HG03280 (cell line): ENCODE measurements at regions not wholly inside any gene's neighbourhood (a gene's known extent, or its start where the extent isn't known, plus 50 kb on each side); places are given as distances from the start of the nearest gene placed in this dataset.
"Not testable (repeated sequence)": the region's sequence is repeated elsewhere in the genome, so short reads cannot be mapped to it uniquely, and the experiment has no call there.

Experiments
- ATAC-seq: cut with Tn5 transposase; IDR thresholded peaks from one replicate; pipeline ENCODE4 v1.9.1; 2021; ENCODE audit warnings: mild to moderate bottlenecking, moderate library complexity; ENCODE audit not compliant: unreplicated experiment

DNA sequence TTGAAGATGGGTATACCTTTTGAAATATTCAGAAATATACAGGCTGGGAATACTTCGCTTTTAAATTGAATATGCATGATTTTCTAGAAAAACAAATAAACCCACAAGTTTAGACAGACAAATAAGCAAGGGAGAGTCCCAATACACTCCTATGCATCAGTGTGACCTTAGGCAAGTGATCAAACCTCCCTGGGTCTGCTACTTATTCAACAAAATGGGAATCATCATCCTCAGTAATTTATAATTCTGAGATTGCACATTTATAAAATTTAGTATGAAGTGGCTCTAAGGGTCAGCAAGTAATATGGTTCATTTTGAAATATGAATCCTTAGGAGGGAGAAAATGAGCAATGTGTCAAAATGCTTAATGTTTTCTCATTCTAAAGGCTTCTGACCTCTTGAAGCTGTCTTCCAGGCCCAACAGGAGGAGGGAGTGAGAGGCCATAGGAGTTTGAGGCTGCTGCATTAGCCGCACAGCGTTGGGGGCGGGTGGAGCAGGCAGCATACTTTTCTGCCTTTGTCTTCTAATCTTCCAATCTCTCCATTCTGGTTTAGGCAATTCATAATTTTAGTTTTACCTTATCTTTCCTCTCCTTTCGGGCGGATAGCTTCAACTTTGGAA lies 155.1 kb downstream of the TRIB2 start:
- ATAC-seq, result no peak

DNA sequence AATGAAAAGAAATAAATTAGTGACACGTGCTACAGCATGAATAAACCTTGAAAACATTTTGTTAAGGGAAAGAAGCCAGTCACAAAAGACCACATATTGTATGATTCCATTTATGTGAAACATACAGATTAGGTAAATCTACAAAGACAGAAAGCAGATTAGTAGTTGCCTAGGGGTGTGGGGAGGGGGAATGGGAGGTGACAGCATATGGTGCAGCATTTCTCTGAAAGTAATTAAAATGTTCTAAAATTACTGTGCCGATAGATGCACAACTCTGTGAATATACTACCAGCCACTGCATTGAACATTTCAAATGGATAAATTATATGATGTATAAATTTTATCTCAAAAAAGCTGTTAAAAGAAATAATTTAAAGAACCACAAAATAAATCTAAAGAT lies 161.0 kb downstream of the TRIB2 start:
- ATAC-seq, result no peak

DNA sequence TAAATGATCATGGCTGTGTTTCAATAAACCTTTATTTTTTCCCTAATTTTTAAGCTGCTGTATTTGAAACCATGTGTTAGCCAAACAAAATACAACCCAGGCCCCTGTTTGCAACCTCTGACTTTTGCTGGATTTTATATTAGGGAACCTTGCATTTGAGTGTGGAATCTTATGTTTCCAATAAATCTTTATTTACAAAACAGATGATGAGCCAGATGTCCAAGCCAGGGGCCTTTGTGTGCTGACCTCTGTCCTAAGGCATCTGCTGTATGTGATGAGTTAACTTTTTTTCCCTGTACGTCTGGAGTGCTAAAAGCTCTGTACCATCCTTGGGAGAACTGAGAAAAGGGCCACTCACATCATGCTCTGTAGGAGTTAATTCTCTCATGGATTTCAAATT lies 162.9 kb downstream of the TRIB2 start:
- ATAC-seq, result no peak

DNA sequence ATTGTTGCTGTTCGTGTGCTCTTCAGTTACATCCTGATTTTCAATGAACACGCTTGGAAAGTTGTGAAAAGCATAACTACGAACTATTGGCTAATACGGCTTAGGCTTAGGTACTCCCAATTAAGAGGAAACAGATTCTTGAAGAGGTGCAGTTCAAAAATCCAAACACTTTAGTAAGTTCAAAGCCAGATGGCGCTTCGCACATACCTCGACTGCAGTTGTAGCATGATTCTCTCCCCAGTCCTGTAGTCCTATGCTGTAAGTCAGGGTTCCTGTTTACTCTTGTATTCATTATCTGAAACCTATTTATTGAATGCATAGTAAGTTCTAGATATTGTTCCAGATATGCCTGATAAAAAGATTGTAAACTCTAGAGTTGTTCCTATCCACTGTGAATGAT lies 165.2 kb downstream of the TRIB2 start:
- ATAC-seq, result no peak

DNA sequence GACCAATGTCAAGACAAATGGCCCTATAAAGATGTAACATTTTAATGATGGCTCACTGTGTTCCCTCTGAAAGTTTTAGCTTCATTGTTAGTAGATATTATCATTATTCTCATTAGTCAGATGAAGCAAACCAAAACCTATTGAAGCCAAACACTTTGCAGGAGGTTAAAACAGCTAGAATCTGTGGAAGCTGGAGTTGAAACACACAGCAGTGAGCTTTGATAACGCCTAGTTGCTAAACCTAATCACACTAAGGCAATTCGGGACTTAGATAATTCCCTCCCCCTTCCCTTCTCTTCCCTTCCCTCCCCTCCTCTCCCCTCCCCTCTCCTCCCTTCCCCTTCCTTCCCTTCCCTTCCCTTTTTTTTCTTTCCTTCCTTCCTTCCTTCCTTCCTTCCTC lies 165.7 kb downstream of the TRIB2 start:
- ATAC-seq, result no peak

DNA sequence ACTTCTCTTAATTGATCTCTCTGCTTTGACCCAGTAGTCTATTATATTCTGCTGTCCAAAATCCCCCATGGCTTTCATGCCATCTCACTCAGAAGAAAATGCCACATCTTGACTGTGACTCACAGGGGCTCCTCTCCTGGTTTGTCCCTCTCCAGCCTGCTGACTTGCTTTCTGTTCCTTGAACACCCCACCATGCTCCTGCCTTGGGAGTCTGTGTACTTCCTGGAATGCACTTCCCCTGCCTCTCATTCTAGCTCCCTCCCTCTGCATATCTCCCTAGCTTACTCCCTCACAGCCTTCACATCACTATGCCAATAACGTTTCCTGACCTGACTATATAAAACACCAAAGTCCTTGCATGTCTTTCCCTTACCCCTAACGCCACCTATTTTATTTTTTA lies 167.2 kb downstream of the TRIB2 start:
- no peak for ATAC-seq

DNA sequence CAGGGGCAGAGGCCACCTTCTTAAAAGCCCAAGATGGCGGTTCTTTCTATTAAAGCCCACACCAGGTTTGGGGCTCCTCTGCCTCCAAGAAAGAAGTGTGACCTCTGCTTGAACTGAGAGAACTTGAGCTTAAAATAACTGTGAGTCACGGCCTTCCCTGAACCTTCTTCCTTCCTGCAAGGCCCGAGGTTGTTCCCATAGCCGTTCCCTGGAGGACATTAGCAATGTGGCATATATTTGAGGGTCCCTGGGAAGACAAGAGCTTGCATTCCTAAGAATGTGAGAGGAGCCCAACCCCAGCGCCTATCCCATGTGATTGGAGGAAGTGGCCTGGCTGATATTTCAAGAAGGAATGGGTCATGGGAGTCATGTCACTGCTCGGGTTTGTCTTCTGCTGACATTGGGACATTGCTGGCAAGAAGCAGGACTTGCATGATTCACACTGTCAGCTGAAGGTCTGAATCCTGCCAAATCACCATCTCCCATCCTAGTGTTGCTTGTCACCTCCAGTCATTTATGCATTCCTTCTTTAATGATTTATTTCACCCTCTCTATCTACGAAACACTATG lies 168.1 kb downstream of the TRIB2 start:
- ATAC-seq, result no peak

DNA sequence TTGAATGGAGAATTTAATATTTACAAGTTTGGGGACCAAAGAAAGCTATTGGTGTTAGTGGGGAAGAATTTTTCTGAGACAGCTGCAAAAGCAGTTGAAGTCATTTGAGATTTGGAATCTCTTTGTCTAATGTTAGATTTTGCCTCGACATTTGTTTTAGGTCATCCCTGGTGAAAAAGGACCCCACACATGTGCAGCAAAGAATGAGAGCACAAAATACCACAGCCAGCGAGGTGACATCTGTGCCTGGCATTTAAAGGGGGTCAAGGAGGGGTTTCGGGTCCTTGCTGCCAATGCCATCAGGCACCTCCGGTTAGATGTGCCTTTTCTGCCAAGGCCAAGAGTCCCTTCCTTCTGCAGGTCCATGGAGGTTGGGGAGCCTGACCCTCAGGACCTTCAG lies 173.3 kb downstream of the TRIB2 start:
- no peak for ATAC-seq

DNA sequence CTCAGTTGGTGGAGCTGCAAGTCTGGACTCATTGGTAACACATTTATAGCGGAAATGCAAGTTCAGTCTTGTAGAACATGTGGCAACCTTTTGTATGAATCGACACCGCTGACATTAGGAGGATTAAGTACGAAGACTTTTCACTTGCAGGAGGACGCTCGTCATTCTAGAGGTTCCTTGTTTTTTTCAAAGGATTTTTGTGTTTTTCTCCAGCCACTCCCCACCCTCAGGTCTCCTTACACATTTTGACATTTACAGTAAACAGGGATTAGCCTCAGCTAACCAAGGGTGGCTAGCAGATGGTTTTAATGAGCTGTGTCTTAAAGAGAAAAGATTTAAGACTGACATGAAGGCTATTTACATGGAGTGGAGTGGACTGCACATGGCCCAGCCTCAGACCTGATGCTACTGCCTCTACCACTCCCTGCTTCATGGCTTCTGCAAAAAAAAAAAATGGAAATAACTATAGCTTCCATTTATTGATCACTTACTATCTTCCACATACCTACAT lies 173.8 kb downstream of the TRIB2 start:
- no peak for ATAC-seq

DNA sequence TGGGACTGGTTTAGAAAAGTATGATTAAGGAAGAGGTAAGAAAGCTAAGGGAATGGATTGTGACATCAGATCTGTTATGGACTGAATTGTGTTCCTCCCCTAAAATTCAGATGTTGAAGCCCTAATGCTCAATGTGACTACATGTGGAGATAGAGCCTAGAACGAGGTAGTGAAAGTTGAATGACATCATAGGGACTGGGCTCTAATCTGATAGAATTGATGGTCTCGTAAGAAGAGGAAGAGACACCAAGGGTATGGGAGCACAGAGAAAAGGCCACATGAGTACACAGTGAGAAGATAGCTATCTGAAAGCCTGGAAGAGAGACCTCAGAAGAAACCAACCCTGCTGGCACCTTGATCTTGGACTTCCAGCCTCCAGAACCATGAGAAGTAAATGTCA lies 178.3 kb downstream of the TRIB2 start:
- no peak for ATAC-seq

DNA sequence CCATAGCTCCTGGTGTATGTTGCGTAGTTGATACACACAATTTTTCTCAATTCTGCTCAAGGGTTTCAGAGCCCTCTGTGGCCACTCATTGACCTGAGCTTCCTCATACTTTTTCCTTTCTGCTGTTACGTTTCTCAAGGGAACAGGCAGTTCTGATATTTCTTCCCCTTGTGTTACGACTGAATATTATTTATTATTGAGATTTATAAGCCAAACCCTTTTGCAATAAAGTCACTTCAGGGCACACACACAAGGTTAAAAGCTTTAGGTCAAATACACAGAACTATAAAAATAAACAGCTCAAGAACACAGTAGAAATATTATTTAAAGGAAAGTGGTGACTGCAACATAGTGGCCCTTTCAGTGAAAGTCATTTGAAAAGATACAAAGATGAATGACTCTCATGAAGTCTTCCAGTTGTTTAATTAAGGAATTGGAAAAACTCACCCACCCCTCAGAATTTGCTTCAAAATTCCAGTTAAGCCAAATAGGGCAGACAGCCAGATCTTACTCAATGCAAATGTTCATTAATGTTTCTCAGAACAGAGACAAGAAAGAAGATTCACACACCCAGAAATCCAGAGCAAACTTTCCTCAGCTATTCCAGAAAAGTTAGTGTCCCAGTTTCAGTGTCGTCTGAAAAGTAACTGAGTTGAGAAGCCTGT lies 179.7 kb downstream of the TRIB2 start:
- ATAC-seq, result no peak

DNA sequence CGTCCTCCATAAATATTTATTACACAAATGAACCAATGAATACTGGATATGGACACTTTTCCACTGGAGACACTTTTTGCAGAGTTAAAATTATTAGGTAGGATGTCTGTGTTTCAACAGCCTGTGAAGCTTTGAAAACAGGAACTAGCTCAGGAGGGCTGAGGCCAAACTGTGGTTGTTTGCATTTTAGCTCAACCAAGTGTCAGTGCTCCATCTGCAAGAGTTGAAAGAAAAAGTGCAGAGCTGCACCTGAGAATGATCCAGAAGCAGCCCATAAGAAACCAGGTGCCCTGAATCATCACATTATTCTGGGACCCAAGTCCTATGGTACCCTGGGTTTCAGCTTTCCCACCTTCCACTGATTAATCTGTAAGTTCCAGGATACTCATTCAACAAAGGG lies 180.4 kb downstream of the TRIB2 start:
- ATAC-seq, result no peak

DNA sequence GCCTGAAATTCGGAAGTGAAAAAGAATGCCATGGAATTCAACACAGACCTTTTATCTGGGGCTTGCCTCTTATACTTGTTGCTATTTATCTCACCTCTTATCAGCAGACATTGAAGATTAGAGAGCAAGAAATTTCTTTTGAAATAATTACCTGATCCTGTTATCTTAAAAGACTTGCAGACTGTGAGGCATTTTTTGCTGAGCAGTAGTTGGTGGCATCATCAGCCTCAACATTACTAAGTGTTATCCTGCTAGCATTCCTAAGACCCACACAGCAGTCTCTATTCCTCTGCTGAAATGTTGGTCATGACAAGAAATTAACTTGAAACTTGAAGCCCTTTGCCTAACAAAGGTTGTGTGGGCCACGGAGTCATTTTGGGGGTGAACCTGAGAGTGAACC lies 186.5 kb downstream of the TRIB2 start:
- no peak for ATAC-seq

DNA sequence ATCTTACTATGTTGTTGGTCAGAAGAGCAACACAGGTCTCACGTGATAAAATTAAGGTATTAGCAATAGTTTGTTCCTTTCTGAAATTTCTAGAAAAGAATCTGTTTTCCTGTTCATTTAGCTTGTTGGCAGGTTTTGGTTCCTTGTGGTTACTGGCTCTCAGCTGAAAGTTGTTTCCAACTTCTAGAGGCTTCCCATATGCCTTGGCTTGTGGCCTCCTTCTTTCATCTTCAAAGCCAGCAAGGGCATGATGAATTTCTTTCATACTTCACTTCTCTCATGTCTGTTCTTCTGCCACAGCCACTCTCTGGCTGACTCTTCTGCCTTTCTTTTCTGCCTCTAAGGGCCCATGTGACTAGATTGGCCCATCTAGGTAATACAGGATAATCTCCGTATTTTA lies 193.7 kb downstream of the TRIB2 start:
- ATAC-seq, result no peak

DNA sequence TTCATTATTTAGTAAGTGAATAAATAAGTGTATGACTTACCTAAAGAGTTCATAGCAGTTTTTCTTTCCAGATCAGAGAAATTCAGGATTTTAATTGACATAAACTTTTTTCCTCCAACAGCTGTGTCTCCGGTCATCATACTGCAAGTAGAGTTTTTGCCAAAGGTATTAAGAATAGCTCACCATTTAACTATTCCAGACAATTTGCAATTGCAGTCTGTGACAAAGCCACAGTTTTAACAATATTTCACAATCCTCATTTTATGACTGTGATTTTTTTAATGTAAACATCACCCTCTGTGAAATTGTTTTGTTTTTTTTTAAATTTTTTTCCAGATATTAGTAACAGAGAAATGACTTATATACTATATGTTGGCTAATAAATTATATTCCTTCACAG lies 199.1 kb downstream of the TRIB2 start:
- ATAC-seq, result no peak

DNA sequence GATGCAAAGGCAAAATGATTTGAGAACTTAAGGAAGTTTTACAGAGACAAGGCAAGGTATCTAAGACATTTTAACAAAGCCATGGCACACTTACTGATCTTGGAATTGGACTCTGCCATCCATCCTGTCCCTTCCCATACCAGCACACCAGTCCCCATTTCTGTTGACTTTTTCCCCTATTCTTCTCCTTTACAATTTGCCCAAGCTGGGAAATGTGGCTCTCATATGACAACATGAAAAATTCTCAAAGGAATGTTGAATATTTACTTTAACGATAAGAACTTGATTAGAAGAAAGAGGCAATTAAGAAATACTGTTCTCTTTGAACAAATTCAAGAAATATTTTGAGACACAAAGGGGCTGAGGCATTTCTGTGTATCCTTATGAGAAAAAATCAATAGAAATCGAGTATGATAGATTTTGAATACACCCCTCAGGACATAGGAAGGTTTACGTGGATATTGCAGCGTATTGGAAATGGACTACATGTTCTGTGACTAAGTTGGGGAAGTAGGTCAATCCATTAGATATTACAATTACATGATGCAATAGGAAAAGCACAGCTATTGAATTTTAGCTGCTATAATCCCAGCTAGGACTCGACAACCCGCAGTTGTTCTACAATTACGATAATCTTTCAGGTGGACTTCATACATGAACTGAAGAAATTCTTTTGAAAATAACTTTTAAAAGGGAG lies 201.6 kb downstream of the TRIB2 start:
- ATAC-seq, result no peak

DNA sequence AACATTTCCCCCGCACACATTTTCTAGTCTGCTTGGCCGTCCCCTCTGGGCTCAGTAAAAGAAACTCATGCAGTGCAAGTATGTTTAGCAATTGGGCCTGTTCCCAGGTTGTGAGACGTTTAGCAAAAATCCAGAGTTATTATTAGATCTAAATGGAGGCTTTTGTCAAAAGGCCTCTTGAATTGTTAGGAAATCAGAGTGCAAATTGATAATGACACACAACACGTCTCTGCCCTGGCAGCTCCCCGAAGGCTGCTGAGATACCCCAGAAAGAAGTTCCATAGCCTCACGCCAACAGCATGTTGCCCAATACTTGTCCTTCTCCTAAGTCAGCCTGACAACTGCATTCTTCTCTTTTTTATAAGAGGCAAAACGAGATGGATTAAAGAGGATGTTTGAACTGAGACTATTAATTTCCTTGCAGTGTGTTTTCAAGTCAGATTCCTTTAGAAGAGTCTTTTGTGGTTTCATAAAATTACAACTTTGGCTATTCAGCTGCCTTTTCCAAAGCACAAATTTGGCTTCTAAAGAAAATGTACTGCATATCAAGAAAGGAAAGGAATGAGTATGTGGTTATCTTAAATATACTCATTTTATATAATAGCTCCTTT lies 202.2 kb downstream of the TRIB2 start:
- ATAC-seq, result no peak

DNA sequence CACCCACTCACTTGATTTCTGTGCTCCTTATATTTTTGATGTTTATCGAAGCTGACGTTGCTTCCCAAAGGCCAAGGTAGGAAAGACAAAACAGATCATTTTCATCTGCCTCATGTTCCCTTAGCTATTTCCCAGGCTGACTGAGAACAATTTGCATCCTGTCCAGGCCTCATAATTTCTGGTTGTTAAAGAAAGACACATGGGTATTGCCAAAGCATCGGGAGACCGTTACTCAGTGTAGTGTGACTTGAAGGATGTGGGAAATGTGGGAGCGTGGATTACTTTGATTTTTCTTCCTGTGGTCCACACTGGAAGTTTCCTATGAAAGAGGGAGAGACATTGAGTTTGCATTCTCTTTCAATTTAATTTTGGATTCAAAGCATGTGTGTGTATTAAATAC lies 204.6 kb downstream of the TRIB2 start:
- no peak for ATAC-seq

DNA sequence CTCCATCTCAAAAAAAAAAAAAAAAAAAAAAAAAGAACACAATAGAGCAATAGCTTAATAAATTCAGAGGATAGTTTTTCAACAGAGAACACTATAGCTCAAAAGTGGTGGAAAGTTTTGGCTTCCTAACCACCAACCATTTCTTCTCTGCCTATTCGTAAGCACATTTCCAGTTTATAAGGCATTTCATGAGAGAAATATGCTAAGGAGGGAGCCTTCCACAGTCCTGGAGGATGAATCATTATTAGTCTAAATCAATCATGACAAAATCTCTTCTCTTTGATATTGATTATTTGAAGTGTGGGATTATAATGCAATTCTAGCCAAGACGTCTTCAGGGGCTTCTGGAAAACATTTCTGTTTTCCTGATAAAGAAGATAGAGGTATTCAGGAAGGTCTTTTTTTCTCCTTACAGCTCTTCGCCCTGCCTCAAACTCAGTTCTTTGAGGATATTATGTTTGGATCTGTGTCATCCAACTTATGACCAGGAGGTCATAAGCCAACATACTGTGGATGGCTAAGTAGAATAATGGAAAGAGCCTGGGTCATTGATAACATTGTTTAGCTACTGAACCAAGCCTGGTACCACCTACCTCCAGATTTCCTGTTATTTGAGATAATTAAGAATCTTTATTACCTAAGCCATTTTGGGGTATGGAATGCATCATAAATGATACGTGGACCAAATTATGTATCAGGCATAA lies 207.3 kb downstream of the TRIB2 start:
- ATAC-seq, result no peak

DNA sequence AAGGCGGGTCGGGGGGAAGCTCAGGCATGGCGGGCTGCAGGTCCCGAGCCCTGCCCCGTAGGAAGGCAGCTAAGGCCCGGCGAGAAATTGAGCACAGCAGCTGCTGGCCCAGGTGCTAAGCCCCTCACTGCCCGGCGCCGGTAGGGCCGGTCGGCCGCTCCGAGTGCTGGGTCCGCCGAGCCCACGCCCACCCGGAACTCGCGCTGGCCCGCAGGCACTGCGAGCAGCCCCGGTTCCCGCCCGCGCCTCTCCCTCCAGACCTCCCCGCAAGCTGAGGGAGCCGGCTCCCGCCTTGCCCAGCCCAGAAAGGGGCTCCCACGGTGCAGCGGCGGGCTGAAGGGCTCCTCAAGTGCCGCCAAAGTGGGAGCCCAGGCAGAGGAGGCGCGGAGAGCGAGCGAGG lies 209.9 kb downstream of the TRIB2 start:
- ATAC-seq, result not testable (repeated sequence)

DNA sequence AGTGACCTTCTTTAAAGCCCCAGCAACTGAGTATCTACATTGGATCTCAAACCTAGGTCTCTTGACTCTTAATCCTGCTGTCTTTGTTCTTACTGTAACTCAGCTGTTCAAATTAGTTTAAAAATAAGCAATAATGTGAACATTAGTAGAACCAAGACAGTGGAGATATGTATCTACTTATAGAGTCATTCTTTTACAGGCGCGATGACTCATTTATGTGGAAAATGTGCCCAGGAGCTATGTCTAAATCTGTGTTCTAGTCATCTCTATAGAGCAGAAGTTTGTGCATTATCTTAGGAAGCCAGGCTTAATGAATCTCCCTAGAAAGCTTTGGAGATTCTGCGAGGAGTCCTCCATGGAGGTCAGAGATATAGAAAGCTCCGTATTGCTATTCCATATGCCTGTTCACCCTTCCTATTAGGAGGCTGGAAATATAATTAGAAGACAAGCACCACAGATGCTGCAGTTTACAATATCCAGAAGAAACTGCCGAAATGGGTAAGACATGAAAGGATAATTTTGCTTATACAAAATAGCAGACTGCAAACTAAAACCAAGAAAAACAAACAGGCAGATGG lies 211.6 kb downstream of the TRIB2 start:
- no peak for ATAC-seq
